Upper lobe of right lung (tissue), 1 donor: ENCODE measurements at regions not wholly inside any gene's neighbourhood (a gene's known extent, or its start where the extent isn't known, plus 50 kb on each side); places are given as distances from the start of the nearest gene placed in this dataset.

ENCODE experiments used
- ATAC-seq: fragments of 200-7000 bp; cut with Tn5 transposase; one replicate; pipeline ENCODE4 v1.9.1; 2020; ENCODE audit warnings: mild to moderate bottlenecking, moderate library complexity
- DNase-seq: peaks from one replicate; pipeline ENCODE4 v3.0.0-alpha.2; 2020
- H3K27ac ChIP-seq: fragments of 200-600 bp; one replicate; pipeline ENCODE4 v1.8.0; 2022
- H3K27me3 ChIP-seq: fragments of 200-600 bp; one replicate; pipeline ENCODE4 v1.8.0; 2022; ENCODE audit warnings: mild to moderate bottlenecking
- H3K36me3 ChIP-seq: fragments of 200-600 bp; one replicate; pipeline ENCODE4 v1.8.0; 2022
- H3K4me1 ChIP-seq: fragments of 200-600 bp; one replicate; pipeline ENCODE4 v1.8.0; 2022
- H3K4me3 ChIP-seq: fragments of 200-600 bp; one replicate; pipeline ENCODE4 v1.8.0; 2022; ENCODE audit warnings: mild to moderate bottlenecking
- H3K9me3 ChIP-seq: fragments of 200-600 bp; one replicate; pipeline ENCODE4 v1.8.0; 2022
- intact Hi-C: fragments of 100-400 bp; cut with DNase I; formaldehyde crosslinking; loops from one replicate; pipeline ENCODE4 v1.11.0; 2022
- TF ChIP-seq, protein P1 (sequence below): fragments of 200-600 bp; IDR thresholded peaks from one replicate; pipeline ENCODE4 v1.8.0; 2022; ENCODE audit warnings: antibody characterized with exemption
- donor health status: DM: no; HTN: yes; CAD: no; lungs with severe emphysema.

DNA sequence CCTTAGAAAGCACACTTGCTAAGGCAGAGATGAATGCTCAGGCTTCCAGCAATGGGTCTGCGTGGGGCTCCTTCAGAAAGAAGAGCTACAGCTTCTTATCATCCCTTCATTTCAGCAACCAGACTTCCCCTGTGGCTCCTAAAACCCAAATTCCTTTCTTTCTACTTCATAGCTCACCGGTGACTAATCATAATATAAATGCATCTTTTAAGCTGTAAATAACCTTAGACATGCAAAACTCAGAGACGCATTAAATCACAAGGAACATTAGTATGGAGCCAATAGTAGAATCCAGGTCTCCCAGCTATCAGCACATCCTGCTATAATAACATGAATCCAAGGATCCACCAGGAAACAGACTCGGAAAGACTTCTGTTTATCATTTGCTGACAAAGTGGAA is 375.6 kb downstream of the COG6 start:
- no peaks in the 10 kb centered on the region for H3K36me3 ChIP-seq
- DNase-seq (no peak), ATAC-seq (no peak)
- no peaks in the 10 kb centered on the region for H3K9me3 ChIP-seq
- no peaks in the 10 kb centered on the region for H3K27me3 ChIP-seq
- intact Hi-C loops: no loop called here
- TF ChIP-seq, protein P1, sequence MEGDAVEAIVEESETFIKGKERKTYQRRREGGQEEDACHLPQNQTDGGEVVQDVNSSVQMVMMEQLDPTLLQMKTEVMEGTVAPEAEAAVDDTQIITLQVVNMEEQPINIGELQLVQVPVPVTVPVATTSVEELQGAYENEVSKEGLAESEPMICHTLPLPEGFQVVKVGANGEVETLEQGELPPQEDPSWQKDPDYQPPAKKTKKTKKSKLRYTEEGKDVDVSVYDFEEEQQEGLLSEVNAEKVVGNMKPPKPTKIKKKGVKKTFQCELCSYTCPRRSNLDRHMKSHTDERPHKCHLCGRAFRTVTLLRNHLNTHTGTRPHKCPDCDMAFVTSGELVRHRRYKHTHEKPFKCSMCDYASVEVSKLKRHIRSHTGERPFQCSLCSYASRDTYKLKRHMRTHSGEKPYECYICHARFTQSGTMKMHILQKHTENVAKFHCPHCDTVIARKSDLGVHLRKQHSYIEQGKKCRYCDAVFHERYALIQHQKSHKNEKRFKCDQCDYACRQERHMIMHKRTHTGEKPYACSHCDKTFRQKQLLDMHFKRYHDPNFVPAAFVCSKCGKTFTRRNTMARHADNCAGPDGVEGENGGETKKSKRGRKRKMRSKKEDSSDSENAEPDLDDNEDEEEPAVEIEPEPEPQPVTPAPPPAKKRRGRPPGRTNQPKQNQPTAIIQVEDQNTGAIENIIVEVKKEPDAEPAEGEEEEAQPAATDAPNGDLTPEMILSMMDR: no peak
- no peak overlapping the region for H3K4me3 ChIP-seq
- no peak overlapping the region for H3K27ac ChIP-seq
- no peaks in the 10 kb centered on the region for H3K4me1 ChIP-seq

DNA sequence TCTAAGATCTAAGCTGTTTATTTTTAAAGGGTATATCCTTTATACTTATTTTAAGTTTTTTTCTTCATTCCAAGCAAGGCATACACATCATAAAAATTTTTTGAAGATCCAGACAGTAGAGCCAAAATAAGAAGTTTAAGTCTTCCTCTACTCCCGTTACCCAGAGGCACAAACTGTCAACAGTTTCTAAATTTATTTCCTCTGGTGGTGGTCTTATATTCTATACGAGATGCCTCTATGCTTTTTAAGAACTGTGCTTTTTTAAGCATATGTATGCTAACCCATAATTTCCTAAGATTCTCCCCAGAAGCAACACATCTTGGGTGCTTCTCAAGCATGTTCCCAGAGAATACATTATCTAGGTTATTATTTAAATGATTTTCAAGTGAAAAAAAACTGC is 383.6 kb downstream of the COG6 start:
- H3K27me3 ChIP-seq: no peaks in the 10 kb centered on the region
- no peak overlapping the region for H3K4me3 ChIP-seq
- H3K4me1 ChIP-seq: no peaks in the 10 kb centered on the region
- no peak overlapping the region for H3K27ac ChIP-seq
- DNase-seq (no peak), ATAC-seq (no peak)
- H3K36me3 ChIP-seq: no peaks in the 10 kb centered on the region
- intact Hi-C loops: no loop called here
- H3K9me3 ChIP-seq: no peaks in the 10 kb centered on the region
- TF ChIP-seq, protein P1: no peak

DNA sequence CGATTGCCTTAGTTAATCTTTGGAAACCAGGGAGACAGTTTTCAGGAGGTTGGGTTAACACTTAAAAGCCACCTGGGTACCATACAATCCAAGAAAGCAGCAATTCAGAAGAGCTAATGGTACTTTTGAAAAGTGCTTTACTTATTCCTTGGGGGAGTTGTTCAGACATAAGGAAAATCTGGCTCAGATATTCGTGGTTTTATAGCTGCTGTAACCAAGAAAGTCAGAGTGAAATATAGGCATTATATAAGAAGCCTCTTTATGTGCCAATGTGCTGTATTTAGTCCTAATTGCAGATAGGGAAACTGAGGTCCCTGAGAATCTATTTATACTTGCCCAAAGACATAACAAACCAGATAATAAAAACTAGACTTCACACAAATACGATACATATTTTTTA is 387.5 kb downstream of the COG6 start:
- Histone ChIP-seq H3K4me3 (no peak overlapping the region), H3K4me1 (no peaks in the 10 kb centered on the region), H3K36me3 (no peaks in the 10 kb centered on the region), H3K9me3 (no peaks in the 10 kb centered on the region), H3K27me3 (no peaks in the 10 kb centered on the region), H3K27ac (no peak overlapping the region)
- ATAC-seq (no peak), DNase-seq (no peak)
- intact Hi-C loops: no loop called here
- TF ChIP-seq, protein P1: no peak

DNA sequence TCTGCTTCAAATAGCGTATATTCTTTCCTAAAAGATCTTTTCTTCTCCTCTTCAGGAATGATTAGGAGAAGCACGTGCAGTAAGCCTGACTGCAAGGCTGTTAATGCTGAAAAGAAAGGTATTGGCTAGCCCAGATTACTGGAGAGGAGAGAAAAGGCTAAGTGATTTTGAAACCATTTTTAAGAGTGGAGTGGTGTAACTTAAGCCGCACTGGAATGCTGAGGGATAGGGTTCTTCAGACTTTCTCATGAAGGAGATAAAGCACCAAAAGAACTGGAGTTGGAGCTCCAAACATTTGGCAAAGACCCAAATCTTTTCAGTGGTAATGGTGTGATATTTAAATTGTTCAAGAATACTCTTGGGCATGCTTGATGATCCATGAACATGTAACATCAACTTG is 388.3 kb downstream of the COG6 start:
- DNase-seq (no peak), ATAC-seq (peak; percentile 60)
- H3K27ac ChIP-seq: no peak overlapping the region
- intact Hi-C loops: no loop called here
- no peak overlapping the region for H3K4me3 ChIP-seq
- no peaks in the 10 kb centered on the region for H3K36me3 ChIP-seq
- H3K27me3 ChIP-seq: no peaks in the 10 kb centered on the region
- no peaks in the 10 kb centered on the region for H3K4me1 ChIP-seq
- H3K9me3 ChIP-seq: no peaks in the 10 kb centered on the region
- TF ChIP-seq, protein P1: no peak

DNA sequence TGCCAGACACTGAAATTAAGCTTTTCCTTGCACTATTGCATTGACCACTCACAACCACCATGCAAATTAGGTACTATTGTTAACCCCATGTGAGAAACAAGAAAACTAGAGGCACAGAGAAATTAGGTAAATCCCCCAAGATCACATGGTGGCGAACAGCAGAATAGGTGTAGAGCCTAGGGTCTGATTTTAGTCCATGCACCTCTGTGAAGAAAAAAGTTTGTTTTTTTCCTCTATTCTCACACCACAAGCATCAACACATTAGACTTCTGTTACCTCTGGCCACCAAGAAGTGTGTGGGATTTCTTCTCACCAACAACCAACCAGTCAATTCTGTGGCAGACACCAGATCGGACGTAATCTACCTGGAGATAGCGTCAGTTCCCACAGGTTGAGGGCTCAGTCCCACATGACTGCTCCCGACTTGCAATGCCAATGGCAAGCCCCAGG is 391.9 kb downstream of the COG6 start:
- intact Hi-C loops: no loop called here
- no peaks in the 10 kb centered on the region for H3K27me3 ChIP-seq
- no peaks in the 10 kb centered on the region for H3K36me3 ChIP-seq
- no peak for ATAC-seq
- H3K4me3 ChIP-seq: no peak overlapping the region
- H3K9me3 ChIP-seq: no peaks in the 10 kb centered on the region
- H3K27ac ChIP-seq: no peak overlapping the region
- DNase-seq: no peak
- TF ChIP-seq, protein P1: no peak
- H3K4me1 ChIP-seq: no peaks in the 10 kb centered on the region

DNA sequence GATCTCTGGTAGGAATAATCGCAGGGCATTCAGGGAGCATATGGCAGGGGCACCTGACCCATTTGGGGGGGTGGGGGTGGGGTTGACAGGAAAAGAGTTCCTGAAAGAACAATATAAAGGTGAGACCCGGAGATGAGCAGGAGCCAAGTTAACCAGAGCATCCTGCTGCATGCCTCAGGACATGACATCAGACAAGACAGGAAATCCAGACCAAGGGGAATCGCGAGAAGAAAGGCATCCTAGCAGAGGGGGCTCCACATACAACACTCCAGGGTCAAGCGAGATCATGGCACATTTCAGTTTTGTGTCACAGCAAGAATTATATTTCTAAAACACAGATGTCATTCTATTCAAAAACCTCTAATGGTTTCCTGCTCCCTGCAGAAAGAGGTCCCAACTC is 393.1 kb downstream of the COG6 start:
- DNase-seq (no peak), ATAC-seq (no peak)
- Histone ChIP-seq H3K36me3 (no peaks in the 10 kb centered on the region), H3K4me1 (no peaks in the 10 kb centered on the region), H3K9me3 (no peaks in the 10 kb centered on the region), H3K27ac (no peak overlapping the region), H3K27me3 (no peaks in the 10 kb centered on the region), H3K4me3 (no peak overlapping the region)
- intact Hi-C loops: no loop called here
- TF ChIP-seq, protein P1: no peak
